Cardiac septum (tissue), 1 donor: ENCODE measurements at regions not wholly inside any gene's neighbourhood (a gene's known extent, or its start where the extent isn't known, plus 50 kb on each side); places are given as distances from the start of the nearest gene placed in this dataset.

Experiments
- DNase-seq: peaks from one replicate; pipeline ENCODE4 v3.0.0-alpha.2; 2020; ENCODE audit warnings: low spot score
- intact Hi-C: fragments of 100-400 bp; cut with DNase I; formaldehyde crosslinking; loops from one replicate; pipeline ENCODE4 v1.14.0; 2022
- donor health status: DM: no; HTN: no; CAD: no.

- DNase-seq, result no peak
- intact Hi-C loops, result no loop called here
Measured at GRCh38 chr1:5566924-5567323, 425.3 kb downstream of the NPHP4 start.

GRCh38 chr1:5565281-5566125 is 426.7 kb downstream of the NPHP4 start:
- intact Hi-C loops, result no loop called here

GRCh38 chr1:5564578-5565257 is 427.5 kb downstream of the NPHP4 start:
- intact Hi-C loops, result no loop called here

More at GRCh38 chr1:5565281-5566125, 426.7 kb downstream of the NPHP4 start:
- DNase-seq, result no peak

GRCh38 chr1:5563861-5564577 is 428.2 kb downstream of the NPHP4 start:
- DNase-seq, result no peak
- intact Hi-C loops, result no loop called here

More at GRCh38 chr1:5564578-5565257, 427.5 kb downstream of the NPHP4 start:
- no peak for DNase-seq

GRCh38 chr1:5562769-5563168 is 429.5 kb downstream of the NPHP4 start:
- intact Hi-C loops, result no loop called here
- no peak for DNase-seq

GRCh38 chr1:5562331-5562730 is 429.9 kb downstream of the NPHP4 start:
- intact Hi-C loops, result no loop called here
- DNase-seq, result no peak

GRCh38 chr1:5559078-5559477 is 433.1 kb downstream of the NPHP4 start:
- intact Hi-C loops, result no loop called here
- DNase-seq, result no peak

GRCh38 chr1:5555853-5556252 is 436.4 kb downstream of the NPHP4 start:
- intact Hi-C loops, result no loop called here
- no peak for DNase-seq

- intact Hi-C loops, result no loop called here
Measured at GRCh38 chr1:5554784-5555183, 437.4 kb downstream of the NPHP4 start.

GRCh38 chr1:5554111-5554510 is 438.1 kb downstream of the NPHP4 start:
- no peak for DNase-seq
- intact Hi-C loops, result no loop called here

More at GRCh38 chr1:5554784-5555183, 437.4 kb downstream of the NPHP4 start:
- DNase-seq, result no peak

GRCh38 chr1:5552787-5553484 is 439.3 kb downstream of the NPHP4 start:
- DNase-seq, result no peak
- intact Hi-C loops, result no loop called here

- no peak for DNase-seq
- intact Hi-C loops, result no loop called here
Measured at GRCh38 chr1:5551274-5551975, 440.8 kb downstream of the NPHP4 start.

- DNase-seq, result no peak
- intact Hi-C loops, result no loop called here
Measured at GRCh38 chr1:5548266-5548665, 444.0 kb downstream of the NPHP4 start.

- no peak for DNase-seq
- intact Hi-C loops, result no loop called here
Measured at GRCh38 chr1:5543235-5543634, 449.0 kb downstream of the NPHP4 start.

GRCh38 chr1:5532811-5533210 is 459.4 kb downstream of the NPHP4 start:
- DNase-seq, result no peak
- intact Hi-C loops, result no loop called here

- DNase-seq, result no peak
- intact Hi-C loops, result no loop called here
Measured at GRCh38 chr1:5526822-5527551, 465.2 kb downstream of the NPHP4 start.

GRCh38 chr1:5526385-5526750 is 465.9 kb downstream of the NPHP4 start:
- no peak for DNase-seq
- intact Hi-C loops, result no loop called here

- DNase-seq, result no peak
- intact Hi-C loops, result no loop called here
Measured at GRCh38 chr1:5525597-5526384, 466.4 kb downstream of the NPHP4 start.
